GM23338 (cell line): ENCODE measurements at regions not wholly inside any gene's neighbourhood (a gene's known extent, or its start where the extent isn't known, plus 50 kb on each side); places are given as distances from the start of the nearest gene placed in this dataset.

ENCODE experiments used
- ATAC-seq: fragments of 200-7000 bp; cut with Tn5 transposase; 3 replicates; pipeline ENCODE4 v1.9.1; 2020
- DNase-seq: peaks from one replicate; pipeline ENCODE4 v3.0.0-alpha.2; 2015; ENCODE audit warnings: low spot score
- H2AFZ ChIP-seq: fragments of 200-600 bp; sonication (generic); 2 replicates; pipeline ENCODE4 v1.8.0; 2016; ENCODE audit warnings: antibody characterized with exemption, mild to moderate bottlenecking, moderate library complexity
- H3F3A ChIP-seq: fragments of 200-600 bp; sonication (generic); replicated peaks from 2 replicates; pipeline ENCODE4 v1.8.0; 2017; ENCODE audit warnings: antibody characterized with exemption, mixed run types, low read depth
- H3K27ac ChIP-seq: fragments of 200-600 bp; sonication (generic); 2 replicates; pipeline ENCODE4 v1.6.1; 2016; ENCODE audit warnings: low read depth
- H3K27me3 ChIP-seq: fragments of 200-600 bp; sonication (generic); 2 replicates; pipeline ENCODE4 v1.8.0; 2016; ENCODE audit warnings: mild to moderate bottlenecking, mixed run types, moderate library complexity; ENCODE audit not compliant: insufficient read depth
- H3K36me3 ChIP-seq: fragments of 200-600 bp; sonication (generic); 2 replicates; pipeline ENCODE4 v1.8.0; 2016; ENCODE audit warnings: mild to moderate bottlenecking; ENCODE audit not compliant: insufficient read depth
- H3K4me1 ChIP-seq: fragments of 200-600 bp; sonication (generic); 2 replicates; pipeline ENCODE4 v1.8.0; 2016; ENCODE audit warnings: mild to moderate bottlenecking, moderate library complexity; ENCODE audit not compliant: insufficient read depth
- H3K4me2 ChIP-seq: fragments of 200-600 bp; sonication (generic); 2 replicates; pipeline ENCODE4 v1.7.1; 2017; ENCODE audit warnings: mixed run types
- H3K4me3 ChIP-seq: fragments of 200-600 bp; sonication (generic); 2 replicates; pipeline ENCODE4 v1.6.1; 2016; ENCODE audit warnings: mixed run types
- H3K79me2 ChIP-seq: fragments of 200-600 bp; sonication (generic); replicated peaks from 2 replicates; pipeline ENCODE4 v1.8.0; 2017; ENCODE audit warnings: mild to moderate bottlenecking; ENCODE audit not compliant: insufficient read depth
- H3K9me2 ChIP-seq: fragments of 200-600 bp; sonication (generic); 2 replicates; pipeline ENCODE4 v1.8.0; 2017; ENCODE audit not compliant: insufficient read depth
- H4K20me1 ChIP-seq: fragments of 200-600 bp; sonication (generic); replicated peaks from 2 replicates; pipeline ENCODE4 v1.8.0; 2017; ENCODE audit warnings: mild to moderate bottlenecking; ENCODE audit not compliant: insufficient read depth
- H3K27ac Mint-ChIP-seq: 2 replicates; pipeline ENCODE4 v1.8.0; 2020; ENCODE audit warnings: inconsistent platforms, mild to moderate bottlenecking, moderate library complexity, mixed read lengths
- H3K27me3 Mint-ChIP-seq: 3 replicates; pipeline ENCODE4 v1.8.0; 2022; ENCODE audit warnings: low read depth, mild to moderate bottlenecking, moderate library complexity, mixed read lengths, inconsistent platforms; ENCODE audit not compliant: insufficient read depth, poor library complexity
- H3K36me3 Mint-ChIP-seq: 3 replicates; pipeline ENCODE4 v1.8.0; 2021; ENCODE audit warnings: low read depth, mild to moderate bottlenecking, inconsistent platforms, moderate library complexity, mixed read lengths
- H3K4me1 Mint-ChIP-seq: 3 replicates; pipeline ENCODE4 v1.8.0; 2020; ENCODE audit warnings: mild to moderate bottlenecking, inconsistent platforms, mixed read lengths
- H3K4me3 Mint-ChIP-seq: 3 replicates; pipeline ENCODE4 v1.8.0; 2021; ENCODE audit warnings: moderate library complexity, mild to moderate bottlenecking, inconsistent platforms, mixed read lengths
- H3K9me3 Mint-ChIP-seq: 3 replicates; pipeline ENCODE4 v1.8.0; 2020; ENCODE audit warnings: moderate library complexity, mild to moderate bottlenecking, inconsistent platforms, mixed read lengths
- CREB1 ChIP-seq: fragments of 250-450 bp; sonication (Bioruptor Pico); IDR thresholded peaks from 2 replicates; pipeline ENCODE4 v1.5.0; 2020; ENCODE audit warnings: low read depth, mild to moderate bottlenecking, moderate library complexity
- EZH2 ChIP-seq: fragments of 200-600 bp; sonication (generic); IDR thresholded peaks from one replicate; pipeline ENCODE4 v1.8.0; 2017; ENCODE audit warnings: antibody characterized with exemption, mild to moderate bottlenecking, low read depth; ENCODE audit not compliant: unreplicated experiment
- EZH2phosphoT487 ChIP-seq: fragments of 200-600 bp; sonication (generic); IDR thresholded peaks from one replicate; pipeline ENCODE4 v1.8.1; 2018; ENCODE audit warnings: antibody characterized with exemption; ENCODE audit not compliant: unreplicated experiment
- NANOG ChIP-seq: IDR thresholded peaks from 2 replicates; pipeline ENCODE4 v1.6.1; 2016; ENCODE audit warnings: antibody characterized with exemption, borderline replicate concordance
- POLR2AphosphoS5 ChIP-seq: IDR thresholded peaks from 2 replicates; pipeline ENCODE4 v1.6.1; 2016; ENCODE audit warnings: antibody characterized with exemption, low read depth
- ZNF114 ChIP-seq: fragments of 250-450 bp; sonication (Bioruptor Pico); IDR thresholded peaks from 2 replicates; pipeline ENCODE4 v1.5.0; 2020; ENCODE audit warnings: mild to moderate bottlenecking, moderate library complexity
- TF ChIP-seq, protein P1 (sequence below): IDR thresholded peaks from one replicate; pipeline ENCODE4 v1.6.1; 2018; ENCODE audit warnings: antibody characterized with exemption; ENCODE audit not compliant: unreplicated experiment
- TF ChIP-seq, protein P2 (sequence below): IDR thresholded peaks from 2 replicates; pipeline ENCODE4 v1.6.1; 2016; ENCODE audit warnings: antibody characterized with exemption

DNA sequence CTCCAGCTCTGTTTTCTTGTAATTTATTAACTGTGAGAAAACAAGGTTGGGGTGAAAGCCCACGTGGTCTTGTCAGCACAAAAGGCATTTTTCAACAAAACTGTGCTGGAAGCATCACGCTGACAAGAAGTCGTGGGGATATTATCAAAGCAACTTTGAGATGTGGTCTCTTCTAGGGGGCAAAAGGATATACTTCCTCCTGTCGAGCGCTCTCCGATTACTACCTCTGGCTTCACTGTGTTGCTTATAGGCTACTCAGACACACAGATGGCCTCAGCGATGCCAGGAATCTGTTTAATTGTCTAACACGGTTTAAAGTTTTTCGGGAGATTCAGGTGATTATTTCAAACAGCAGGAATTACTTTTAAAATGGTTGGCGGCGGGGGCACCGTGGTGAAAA is 275.9 kb upstream of the SOX4 start:
- Histone ChIP-seq H4K20me1 (no peaks in the 10 kb centered on the region), H3K4me2 (no peak overlapping the region), H3K4me3 (no peak overlapping the region), H3K27ac (no peak overlapping the region), H3F3A (no peaks in the 10 kb centered on the region), H2AFZ (peak overlapping the region; percentile 74; the same call in 1 of the 2 replicates), H3K9me2 (no peaks in the 10 kb centered on the region), H3K79me2 (no peaks in the 10 kb centered on the region), H3K4me1 (no peaks in the 10 kb centered on the region), H3K36me3 (no peaks in the 10 kb centered on the region), H3K27me3 (no peaks in the 10 kb centered on the region)
- Mint-ChIP-seq H3K27ac (no peak overlapping the region), H3K4me1 (peaks cover 6% of the 10 kb centered on the region; the same call in 2 of the 3 replicates), H3K4me3 (no peak overlapping the region), H3K9me3 (peaks cover 13% of the 10 kb centered on the region), H3K36me3 (peaks cover 10% of the 10 kb centered on the region), H3K27me3 (peaks cover 16% of the 10 kb centered on the region)
- ATAC-seq: no peak
- no peak for TF ChIP-seq EZH2phosphoT487
- TF ChIP-seq, protein P1, sequence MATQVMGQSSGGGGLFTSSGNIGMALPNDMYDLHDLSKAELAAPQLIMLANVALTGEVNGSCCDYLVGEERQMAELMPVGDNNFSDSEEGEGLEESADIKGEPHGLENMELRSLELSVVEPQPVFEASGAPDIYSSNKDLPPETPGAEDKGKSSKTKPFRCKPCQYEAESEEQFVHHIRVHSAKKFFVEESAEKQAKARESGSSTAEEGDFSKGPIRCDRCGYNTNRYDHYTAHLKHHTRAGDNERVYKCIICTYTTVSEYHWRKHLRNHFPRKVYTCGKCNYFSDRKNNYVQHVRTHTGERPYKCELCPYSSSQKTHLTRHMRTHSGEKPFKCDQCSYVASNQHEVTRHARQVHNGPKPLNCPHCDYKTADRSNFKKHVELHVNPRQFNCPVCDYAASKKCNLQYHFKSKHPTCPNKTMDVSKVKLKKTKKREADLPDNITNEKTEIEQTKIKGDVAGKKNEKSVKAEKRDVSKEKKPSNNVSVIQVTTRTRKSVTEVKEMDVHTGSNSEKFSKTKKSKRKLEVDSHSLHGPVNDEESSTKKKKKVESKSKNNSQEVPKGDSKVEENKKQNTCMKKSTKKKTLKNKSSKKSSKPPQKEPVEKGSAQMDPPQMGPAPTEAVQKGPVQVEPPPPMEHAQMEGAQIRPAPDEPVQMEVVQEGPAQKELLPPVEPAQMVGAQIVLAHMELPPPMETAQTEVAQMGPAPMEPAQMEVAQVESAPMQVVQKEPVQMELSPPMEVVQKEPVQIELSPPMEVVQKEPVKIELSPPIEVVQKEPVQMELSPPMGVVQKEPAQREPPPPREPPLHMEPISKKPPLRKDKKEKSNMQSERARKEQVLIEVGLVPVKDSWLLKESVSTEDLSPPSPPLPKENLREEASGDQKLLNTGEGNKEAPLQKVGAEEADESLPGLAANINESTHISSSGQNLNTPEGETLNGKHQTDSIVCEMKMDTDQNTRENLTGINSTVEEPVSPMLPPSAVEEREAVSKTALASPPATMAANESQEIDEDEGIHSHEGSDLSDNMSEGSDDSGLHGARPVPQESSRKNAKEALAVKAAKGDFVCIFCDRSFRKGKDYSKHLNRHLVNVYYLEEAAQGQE: no peak
- DNase-seq: no peak

DNA sequence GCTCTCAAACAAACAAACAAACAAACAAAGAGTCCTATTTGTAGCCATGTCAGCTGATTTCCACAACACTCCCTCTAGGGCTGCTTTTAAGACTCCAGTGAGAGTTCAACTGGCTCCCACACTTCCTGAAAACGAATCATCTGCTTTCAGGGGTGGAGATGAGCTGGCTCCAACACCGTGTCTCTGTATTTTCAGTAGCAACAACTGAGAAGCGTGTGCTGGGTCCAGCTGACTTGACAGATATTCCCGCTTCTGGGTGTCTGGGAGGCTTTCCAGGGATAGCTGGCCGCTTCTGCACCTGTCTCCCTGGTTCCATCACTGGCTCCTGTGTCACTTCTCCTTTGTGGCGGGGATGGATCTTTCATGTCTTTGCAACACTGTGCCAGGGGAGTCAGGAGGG is 272.5 kb upstream of the SOX4 start:
- H3K27me3 Mint-ChIP-seq: peaks cover 8% of the 10 kb centered on the region
- no peak for DNase-seq
- H3K4me1 ChIP-seq: no peaks in the 10 kb centered on the region
- H3K9me2 ChIP-seq: no peaks in the 10 kb centered on the region
- H3K27ac Mint-ChIP-seq: no peak overlapping the region
- H3K9me3 Mint-ChIP-seq: peaks cover 13% of the 10 kb centered on the region
- H3K4me1 Mint-ChIP-seq: no peaks in the 10 kb centered on the region
- no peaks in the 10 kb centered on the region for H3K36me3 ChIP-seq
- H3K4me3 Mint-ChIP-seq: no peak overlapping the region
- H3K36me3 Mint-ChIP-seq: peaks cover 10% of the 10 kb centered on the region
- H4K20me1 ChIP-seq: no peaks in the 10 kb centered on the region
- H3K4me2 ChIP-seq: no peak overlapping the region
- H3K27ac ChIP-seq: no peak overlapping the region
- H2AFZ ChIP-seq: no peak overlapping the region
- no peak overlapping the region for H3K4me3 ChIP-seq
- no peaks in the 10 kb centered on the region for H3K79me2 ChIP-seq
- no peaks in the 10 kb centered on the region for H3K27me3 ChIP-seq
- no peak for TF ChIP-seq ZNF114
- ATAC-seq: no peak
- no peaks in the 10 kb centered on the region for H3F3A ChIP-seq

DNA sequence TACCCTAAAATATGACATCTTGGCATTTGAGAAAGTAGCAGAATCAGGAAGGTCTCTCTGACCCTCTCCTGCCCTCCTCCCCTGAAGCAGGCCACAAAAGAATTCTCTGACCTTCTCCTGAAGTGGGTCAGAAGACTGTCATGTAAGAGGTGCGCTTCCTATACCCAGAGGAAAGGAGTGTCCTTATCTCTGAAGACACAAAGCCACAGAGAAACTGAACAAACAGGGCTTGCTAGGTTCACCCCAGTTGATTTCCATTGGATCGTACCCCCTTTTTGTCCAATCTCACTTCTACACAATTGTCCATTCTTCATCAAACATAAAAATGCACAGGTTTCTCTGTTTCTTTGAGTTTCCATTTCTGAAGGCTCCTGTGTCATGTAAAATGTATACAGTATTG is 272.0 kb upstream of the SOX4 start:
- DNase-seq: no peak
- no peak for TF ChIP-seq CREB1 (CRISPR knock-in tag)
- TF ChIP-seq EZH2: no peak
- TF ChIP-seq, protein P2, sequence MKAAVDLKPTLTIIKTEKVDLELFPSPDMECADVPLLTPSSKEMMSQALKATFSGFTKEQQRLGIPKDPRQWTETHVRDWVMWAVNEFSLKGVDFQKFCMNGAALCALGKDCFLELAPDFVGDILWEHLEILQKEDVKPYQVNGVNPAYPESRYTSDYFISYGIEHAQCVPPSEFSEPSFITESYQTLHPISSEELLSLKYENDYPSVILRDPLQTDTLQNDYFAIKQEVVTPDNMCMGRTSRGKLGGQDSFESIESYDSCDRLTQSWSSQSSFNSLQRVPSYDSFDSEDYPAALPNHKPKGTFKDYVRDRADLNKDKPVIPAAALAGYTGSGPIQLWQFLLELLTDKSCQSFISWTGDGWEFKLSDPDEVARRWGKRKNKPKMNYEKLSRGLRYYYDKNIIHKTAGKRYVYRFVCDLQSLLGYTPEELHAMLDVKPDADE: no peak
- TF ChIP-seq NANOG: no peak
- no peak for TF ChIP-seq POLR2AphosphoS5

More for the DNA sequence above, 272.0 kb upstream of the SOX4 start:
- Histone ChIP-seq H3F3A (no peaks in the 10 kb centered on the region), H3K79me2 (no peaks in the 10 kb centered on the region), H3K4me3 (no peak overlapping the region), H3K27ac (no peak overlapping the region), H3K27me3 (no peaks in the 10 kb centered on the region), H3K4me2 (no peak overlapping the region), H4K20me1 (no peaks in the 10 kb centered on the region), H2AFZ (no peak overlapping the region), H3K36me3 (no peaks in the 10 kb centered on the region), H3K4me1 (no peaks in the 10 kb centered on the region), H3K9me2 (no peaks in the 10 kb centered on the region)
- Mint-ChIP-seq H3K27ac (no peak overlapping the region), H3K36me3 (peaks cover 10% of the 10 kb centered on the region), H3K9me3 (peaks cover 13% of the 10 kb centered on the region), H3K4me3 (no peak overlapping the region), H3K27me3 (peaks cover 8% of the 10 kb centered on the region), H3K4me1 (peaks cover 2% of the 10 kb centered on the region; the same call in 1 of the 3 replicates)
- no peak for ATAC-seq
